OCI-LY1 (cell line): ENCODE measurements at regions not wholly inside any gene's neighbourhood (a gene's known extent, or its start where the extent isn't known, plus 50 kb on each side); places are given as distances from the start of the nearest gene placed in this dataset.

Source experiments
- H2AFZ ChIP-seq: fragments of 200-600 bp; sonication (generic), shearing (Covaris generic); 2 replicates; pipeline ENCODE4 v1.6.0; 2014; ENCODE audit warnings: antibody characterized with exemption, mild to moderate bottlenecking, low read length
- H3F3A ChIP-seq: fragments of 200-600 bp; sonication (generic), shearing (Covaris generic); 2 replicates; pipeline ENCODE4 v1.6.0; 2014; ENCODE audit warnings: mild to moderate bottlenecking, antibody characterized with exemption, low read length, moderate library complexity; ENCODE audit not compliant: insufficient read depth
- H3K27ac ChIP-seq: fragments of 200-600 bp; sonication (generic); 2 replicates; pipeline ENCODE4 v1.5.1; 2014; ENCODE audit warnings: low read length, mixed run types, mild to moderate bottlenecking, low read depth; ENCODE audit not compliant: poor library complexity, severe bottlenecking
- H3K27me3 ChIP-seq: fragments of 200-600 bp; sonication (generic); 2 replicates; pipeline ENCODE4 v1.6.0; 2014; ENCODE audit warnings: antibody characterized with exemption, mild to moderate bottlenecking, low read length, moderate library complexity; ENCODE audit not compliant: insufficient read depth
- H3K36me3 ChIP-seq: fragments of 200-600 bp; sonication (generic); 2 replicates; pipeline ENCODE4 v1.6.1; 2014; ENCODE audit warnings: mild to moderate bottlenecking, antibody characterized with exemption, low read length, moderate library complexity, mixed read lengths; ENCODE audit not compliant: insufficient read depth
- H3K4me1 ChIP-seq: fragments of 200-600 bp; sonication (generic); 2 replicates; pipeline ENCODE4 v1.5.1; 2014; ENCODE audit warnings: mild to moderate bottlenecking, low read length, moderate library complexity; ENCODE audit not compliant: insufficient read depth, severe bottlenecking
- H3K4me2 ChIP-seq: fragments of 200-600 bp; sonication (generic), shearing (Covaris generic); 2 replicates; pipeline ENCODE4 v1.6.1; 2014; ENCODE audit warnings: low read length
- H3K4me3 ChIP-seq: fragments of 200-600 bp; sonication (generic); 2 replicates; pipeline ENCODE4 v1.5.1; 2014; ENCODE audit warnings: low read length, low read depth, mild to moderate bottlenecking, mixed read lengths; ENCODE audit not compliant: poor library complexity, severe bottlenecking
- H3K79me2 ChIP-seq: fragments of 200-600 bp; shearing (Covaris generic); 2 replicates; pipeline ENCODE4 v1.6.1; 2016; ENCODE audit warnings: mixed run types, low read length, mixed read lengths; ENCODE audit not compliant: insufficient read depth
- H3K9ac ChIP-seq: fragments of 200-600 bp; sonication (generic), shearing (Covaris generic); 2 replicates; pipeline ENCODE4 v1.6.1; 2014; ENCODE audit warnings: mild to moderate bottlenecking, low read length, mixed read lengths
- H3K9me2 ChIP-seq: fragments of 200-600 bp; sonication (generic), shearing (Covaris generic); 2 replicates; pipeline ENCODE4 v1.6.1; 2014; ENCODE audit warnings: low read depth, mild to moderate bottlenecking, low read length, mixed read lengths
- H3K9me3 ChIP-seq: fragments of 200-600 bp; shearing (Covaris generic); 2 replicates; pipeline ENCODE4 v1.6.1; 2014; ENCODE audit warnings: low read length, mixed read lengths
- H4K20me1 ChIP-seq: fragments of 200-600 bp; sonication (generic), shearing (Covaris generic); 2 replicates; pipeline ENCODE4 v1.6.0; 2016; ENCODE audit warnings: mild to moderate bottlenecking, low read length; ENCODE audit not compliant: insufficient read depth
- CTCF ChIP-seq: fragments of 200-600 bp; sonication (generic), shearing (Covaris generic); IDR thresholded peaks from 2 replicates; pipeline ENCODE4 v1.5.1; 2017; ENCODE audit warnings: mild to moderate bottlenecking, antibody characterized with exemption, low read length, moderate library complexity, mixed read lengths
- EZH2 ChIP-seq: fragments of 200-600 bp; sonication (generic), shearing (Covaris generic); IDR thresholded peaks from 2 replicates; pipeline ENCODE4 v1.8.0; 2017; ENCODE audit warnings: borderline replicate concordance, mixed run types, mild to moderate bottlenecking, antibody characterized with exemption, low read length, moderate library complexity, mixed read lengths

- TF ChIP-seq EZH2 (no peak), CTCF (no peak)
- Histone ChIP-seq H3K79me2 (no peaks in the 10 kb centered on the region), H3K9me2 (no peaks in the 10 kb centered on the region), H3K4me3 (no peak overlapping the region), H3K4me1 (no peaks in the 10 kb centered on the region), H3K27ac (no peak overlapping the region), H3K9ac (no peak overlapping the region), H4K20me1 (no peaks in the 10 kb centered on the region), H3K36me3 (no peaks in the 10 kb centered on the region), H3K9me3 (no peaks in the 10 kb centered on the region), H3K27me3 (no peaks in the 10 kb centered on the region), H3K4me2 (no peak overlapping the region), H2AFZ (no peak overlapping the region), H3F3A (no peaks in the 10 kb centered on the region)
Measured at GRCh38 chr2:21740484-21740883, 616.7 kb downstream of the TDRD15 start.

- Histone ChIP-seq H3K79me2 (no peaks in the 10 kb centered on the region), H3K4me2 (no peak overlapping the region), H3K4me1 (no peaks in the 10 kb centered on the region), H3K9me3 (no peaks in the 10 kb centered on the region), H3K9me2 (no peaks in the 10 kb centered on the region), H3K9ac (no peak overlapping the region), H3F3A (no peaks in the 10 kb centered on the region), H3K36me3 (no peaks in the 10 kb centered on the region), H4K20me1 (no peaks in the 10 kb centered on the region), H2AFZ (no peak overlapping the region), H3K4me3 (no peak overlapping the region), H3K27me3 (no peaks in the 10 kb centered on the region), H3K27ac (no peak overlapping the region)
- TF ChIP-seq EZH2, result no peak
- TF ChIP-seq CTCF, result no peak
Measured at GRCh38 chr2:21746499-21746898, 622.7 kb downstream of the TDRD15 start.

GRCh38 chr2:21748501-21748900 is 624.7 kb downstream of the TDRD15 start:
- no peak for TF ChIP-seq CTCF
- Histone ChIP-seq H4K20me1 (no peaks in the 10 kb centered on the region), H3K79me2 (no peaks in the 10 kb centered on the region), H3K9me2 (no peaks in the 10 kb centered on the region), H3K4me3 (no peak overlapping the region), H3K9me3 (no peaks in the 10 kb centered on the region), H2AFZ (no peak overlapping the region), H3F3A (no peaks in the 10 kb centered on the region), H3K36me3 (no peaks in the 10 kb centered on the region), H3K27me3 (no peaks in the 10 kb centered on the region), H3K4me1 (no peaks in the 10 kb centered on the region), H3K27ac (no peak overlapping the region), H3K9ac (no peak overlapping the region), H3K4me2 (no peak overlapping the region)
